ENCODE measurements at regions not wholly inside any gene's neighbourhood (a gene's known extent, or its start where the extent isn't known, plus 50 kb on each side); places are given as distances from the start of the nearest gene placed in this dataset.

GRCh38 chr5:90305041-90305720 lies 104.4 kb downstream of the CETN3 start:
- Histone ChIP-seq H3K4ac (ENCODE audit: low read depth, low read length) (no peak overlapping the region), H3K4me1 (ENCODE audit: control insufficient read depth, insufficient read depth, low read length) (no peaks in the 10 kb centered on the region), H3K36me3 (ENCODE audit: control insufficient read depth, insufficient read depth, low read length) (no peaks in the 10 kb centered on the region), H2AK5ac (ENCODE audit: low read depth, low read length) (no peak overlapping the region), H3K79me1 (ENCODE audit: low read depth in 1 of 2, low read length in 2 of 2) (no peaks in the 10 kb centered on the region), H2AFZ (replicated peaks; ENCODE audit: low read length, poor library complexity) (no peak overlapping the region), H4K20me1 (ENCODE audit: insufficient read depth, low read length) (no peaks in the 10 kb centered on the region), H3K4me2 (ENCODE audit: low read depth, low read length) (no peak overlapping the region), H2BK5ac (ENCODE audit: low read depth, low read length, poor library complexity, severe bottlenecking) (no peak overlapping the region), H2BK120ac (ENCODE audit: low read depth, low read length) (no peak overlapping the region), H3K9me1 (ENCODE audit: insufficient read depth, low read length) (no peaks in the 10 kb centered on the region), H3K23ac (ENCODE audit: low read depth, low read length) (no peak overlapping the region), H3K56ac (ENCODE audit: extremely low read depth, insufficient read depth, low read length) (no peak overlapping the region), H4K91ac (ENCODE audit: insufficient read depth, low read depth, low read length) (no peak overlapping the region), H3K18ac (ENCODE audit: low read depth, low read length) (no peak overlapping the region), H4K5ac (ENCODE audit: low read depth, low read length) (no peak overlapping the region), H3K14ac (replicated peaks; ENCODE audit: low read depth, low read length) (no peak overlapping the region), H3K4me3 (ENCODE audit: insufficient read depth, low read depth, low read length) (no peak overlapping the region), H2BK15ac (ENCODE audit: low read depth, low read length) (no peak overlapping the region), H3K27ac (ENCODE audit: insufficient read depth, low read length) (no peak overlapping the region), H3K27me3 (ENCODE audit: control insufficient read depth, insufficient read depth, low read length) (no peaks in the 10 kb centered on the region), H3K9me3 (ENCODE audit: control insufficient read depth, insufficient read depth, low read length) (no peaks in the 10 kb centered on the region; the same call in 1 of the 2 replicates), H4K8ac (ENCODE audit: low read depth in 2 of 2, low read length in 2 of 2) (no peak overlapping the region), H2BK20ac (ENCODE audit: low read depth, low read length) (no peak overlapping the region), H2AK9ac (replicated peaks; ENCODE audit: low read depth, low read length, poor library complexity) (no peak overlapping the region), H3K9ac (ENCODE audit: low read depth, low read length) (no peak overlapping the region)
- ChIA-PET POLR2A (ENCODE audit: unreplicated experiment) (no interaction called here), CTCF (interaction anchor here (0.6 kb wide), 1 partner anchor 24 kb away, joined by 3 read pairs; no protein-coding TSS in a partner anchor)
- BruUV-seq (replicated peaks): no TSS peak
- ATAC-seq (ENCODE audit: low read depth) (no peak), DNase-seq (no peak)
- in situ Hi-C loops (cut with MboI; ENCODE audit: low sequenced_read_pairs) (no loop called here), dilution Hi-C loops (cut with HindIII; ENCODE audit: low sequenced_read_pairs, unreplicated experiment) (no loop called here), intact Hi-C loops (cut with micrococcal nuclease) (no loop called here)
- TF ChIP-seq BHLHE40 (IDR thresholded peaks at IDR 0.05; ENCODE audit: low read depth, low read length): no peak
- TF ChIP-seq ELK1 (IDR thresholded peaks at IDR 0.05; ENCODE audit: borderline replicate concordance, low read depth, low read length): no peak
- TF ChIP-seq NFE2L2 (IDR thresholded peaks at IDR 0.05; ENCODE audit: low read depth, low read length): no peak
- TF ChIP-seq MXI1 (IDR thresholded peaks at IDR 0.05; ENCODE audit: borderline replicate concordance, low read depth, low read length): no peak
- TF ChIP-seq RCOR1 (IDR thresholded peaks at IDR 0.05; ENCODE audit: insufficient replicate concordance, low read length): no peak
- no peak for TF ChIP-seq CTCF (conservative IDR thresholded peaks at IDR 0.05; ENCODE audit: low read depth, low read length)
- no peak for TF ChIP-seq FOS (IDR thresholded peaks at IDR 0.05; ENCODE audit: low read depth, low read length)
- TF ChIP-seq RFX5 (IDR thresholded peaks at IDR 0.05; ENCODE audit: low read depth, low read length): no peak
- no peak for TF ChIP-seq CHD1 (IDR thresholded peaks at IDR 0.05; ENCODE audit: low read depth, low read length)
- TF ChIP-seq MAFK (IDR thresholded peaks at IDR 0.05; ENCODE audit: low read depth, low read length): no peak
- TF ChIP-seq MAZ (IDR thresholded peaks at IDR 0.05; ENCODE audit: borderline replicate concordance, low read depth, low read length): no peak
- TF ChIP-seq USF2 (IDR thresholded peaks at IDR 0.05; ENCODE audit: low read depth, low read length): no peak
- TF ChIP-seq POLR2A (IDR thresholded peaks at IDR 0.05; ENCODE audit: low read depth, low read length): no peak
- no peak for TF ChIP-seq CEBPB (IDR thresholded peaks at IDR 0.05; ENCODE audit: low read depth, low read length)
- WGBS, 2 experiments (ENCODE audit: extremely low coverage in 2 of 2, insufficient read length in 1 of 2): no CpG with 5 or more reads among the region's 3 CpGs
